ENCODE measurements at regions not wholly inside any gene's neighbourhood (a gene's known extent, or its start where the extent isn't known, plus 50 kb on each side); places are given as distances from the start of the nearest gene placed in this dataset.

DNA sequence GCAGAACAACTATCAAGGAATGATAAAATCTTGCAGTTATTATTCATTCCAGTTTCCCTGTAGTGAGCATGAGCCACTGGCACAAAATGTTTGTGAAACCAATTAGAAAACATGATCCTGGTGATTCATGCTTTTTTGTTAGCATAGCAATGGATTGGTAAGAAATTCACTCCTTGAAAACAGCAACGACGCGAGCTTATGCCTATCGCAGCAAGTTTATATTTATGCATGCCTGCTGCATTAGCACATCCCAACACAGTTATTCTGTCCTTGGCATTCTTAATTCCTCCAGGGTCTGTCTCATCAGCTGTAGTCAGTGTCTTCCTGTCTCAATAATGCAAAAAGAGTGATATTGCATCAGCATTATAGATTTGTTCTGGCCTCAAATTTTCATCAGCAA lies 975.9 kb downstream of the STIM2 start:
- DNase-seq (ENCODE audit: low read depth in 2 of 2) = peak; percentile 43 to 51

DNA sequence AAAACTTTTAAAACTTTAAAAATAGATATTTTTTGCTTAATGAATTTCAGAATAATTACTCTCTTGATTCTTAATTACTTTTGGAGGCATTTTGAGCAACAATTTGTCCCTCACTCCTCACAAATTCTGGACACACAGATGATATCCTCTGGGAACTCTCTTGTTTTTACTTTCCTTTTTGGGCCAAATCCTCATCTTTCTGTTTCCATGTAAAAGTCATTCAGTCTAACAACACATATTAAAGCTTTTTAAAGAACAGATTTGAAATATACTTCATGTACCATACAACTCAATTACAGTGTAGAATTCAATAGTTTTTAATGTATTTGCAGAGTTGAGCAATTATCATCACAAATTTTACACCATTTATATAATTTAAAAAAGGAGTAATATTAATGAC lies 983.1 kb downstream of the STIM2 start:
- DNase-seq (ENCODE audit: low read depth in 2 of 2) = no peak

DNA sequence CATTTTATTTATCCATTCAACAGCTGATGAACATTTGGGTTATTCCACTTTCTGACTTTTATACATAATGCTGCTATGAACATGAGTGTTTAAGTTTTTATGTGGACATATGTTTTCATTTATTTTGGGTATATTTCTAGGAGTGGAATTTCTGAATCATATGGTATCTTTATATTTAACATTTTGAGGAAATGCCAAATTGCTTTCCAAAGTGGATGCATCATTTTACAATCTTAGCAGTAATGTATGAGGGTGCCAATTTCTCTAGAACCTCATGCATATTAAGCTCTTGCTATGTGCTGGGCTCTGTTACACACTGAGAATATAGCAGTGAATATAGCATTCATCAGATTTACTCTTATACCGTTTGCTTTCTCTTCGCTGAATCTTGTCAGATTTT lies 983.7 kb downstream of the STIM2 start:
- peak; percentile 83 to 88 for DNase-seq (ENCODE audit: low read depth in 2 of 2)

DNA sequence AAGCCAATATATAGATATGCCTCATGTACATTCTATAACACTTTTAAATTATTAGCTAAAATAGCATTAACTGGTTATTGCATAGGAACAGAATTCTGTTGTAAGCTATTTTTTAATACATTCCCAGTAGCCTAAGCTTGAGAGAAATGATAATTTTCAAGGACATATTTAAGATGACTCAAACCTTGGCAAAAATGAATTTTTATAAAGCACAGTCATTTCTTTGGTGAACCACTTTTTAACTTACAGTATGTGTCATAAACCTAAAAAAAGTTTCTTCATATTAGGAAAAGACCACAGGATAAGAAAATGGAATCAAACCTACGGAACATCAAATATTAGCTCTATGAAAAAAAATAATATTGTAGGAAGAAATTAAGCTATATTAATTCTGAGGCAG lies 986.3 kb downstream of the STIM2 start:
- no peak for DNase-seq (ENCODE audit: low read depth in 2 of 2)

DNA sequence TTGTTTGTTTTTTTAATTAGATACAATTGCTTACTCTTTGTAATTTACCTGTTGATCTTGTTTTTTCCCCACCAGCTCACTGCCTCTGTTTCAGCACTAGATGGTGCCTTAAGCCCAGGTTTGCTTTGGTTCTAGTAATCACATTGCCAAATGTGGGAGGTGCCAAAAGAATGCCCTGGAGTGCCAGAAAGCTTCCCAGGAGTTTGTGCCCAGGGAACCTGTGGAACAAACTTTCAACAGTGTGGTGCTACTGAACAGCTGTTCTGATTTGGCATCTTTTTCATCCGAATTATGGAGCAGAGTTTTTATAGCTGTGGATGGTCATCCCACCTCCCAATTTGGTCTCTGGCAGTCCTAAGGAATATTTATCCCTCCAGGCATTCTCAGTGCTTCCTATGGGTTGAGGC lies 1000.7 kb downstream of the STIM2 start:
- peak in 1 of 2 experiments; percentile 27 for DNase-seq (ENCODE audit: low read depth in 2 of 2)

DNA sequence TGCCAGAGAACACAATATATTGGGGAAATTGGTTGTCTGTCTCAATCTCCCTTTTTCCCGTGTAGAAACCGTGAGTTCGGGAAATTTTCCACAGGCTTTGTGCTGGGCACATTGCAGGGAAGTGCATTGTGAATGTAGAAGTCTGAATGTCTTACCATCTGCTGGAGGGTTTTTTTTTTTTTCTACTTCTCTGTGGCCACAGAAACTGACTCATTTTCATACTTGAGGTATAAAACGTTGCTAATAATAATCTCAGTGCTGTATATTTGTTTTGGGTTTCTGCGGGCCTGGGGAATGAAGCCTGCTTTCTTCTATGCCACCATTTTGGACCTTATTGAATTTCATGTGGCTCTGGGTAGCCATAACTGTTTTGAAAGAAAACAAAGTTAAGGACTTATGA lies 1001.2 kb downstream of the STIM2 start:
- peak; percentile 17 to 45 for DNase-seq (ENCODE audit: low read depth in 2 of 2)

DNA sequence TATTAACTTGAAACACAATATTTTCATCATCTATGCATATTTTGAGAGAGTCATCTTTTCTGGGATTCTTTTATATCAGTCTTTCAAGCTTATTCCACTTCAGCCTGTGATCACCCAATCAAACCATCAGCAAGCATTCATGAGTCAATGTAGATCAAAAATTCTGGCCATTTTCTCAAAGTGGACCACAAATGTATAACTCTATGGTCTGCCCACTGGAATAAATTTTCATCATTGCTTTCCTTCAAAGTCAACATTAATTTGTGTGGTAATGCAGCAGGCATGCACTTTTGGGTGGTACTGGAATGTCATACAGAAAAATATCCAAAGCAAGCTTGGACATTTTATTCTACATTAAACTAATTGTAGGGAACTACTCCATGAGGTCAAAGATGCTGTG lies 1013.0 kb downstream of the STIM2 start:
- DNase-seq (ENCODE audit: low read depth in 2 of 2) = no peak

DNA sequence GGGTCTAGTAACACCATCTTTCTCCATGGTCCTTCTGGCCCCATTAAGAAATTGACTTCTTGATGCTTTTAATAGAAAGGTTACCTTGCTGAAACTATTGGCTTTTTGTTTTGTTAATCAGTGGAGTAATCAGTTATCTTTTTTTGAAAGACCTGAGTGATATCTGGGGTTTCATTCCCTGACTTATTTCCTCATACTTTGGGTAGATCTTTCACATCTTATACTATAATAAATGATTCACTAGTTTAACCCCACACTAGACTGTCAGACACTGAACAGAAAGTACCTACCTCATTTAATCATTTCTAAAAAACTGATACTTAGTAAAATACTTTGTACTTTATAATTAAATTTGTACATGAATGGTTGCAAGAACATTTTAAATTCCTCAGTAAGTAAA lies 1021.1 kb downstream of the STIM2 start:
- DNase-seq (ENCODE audit: low read depth in 2 of 2) = no peak

DNA sequence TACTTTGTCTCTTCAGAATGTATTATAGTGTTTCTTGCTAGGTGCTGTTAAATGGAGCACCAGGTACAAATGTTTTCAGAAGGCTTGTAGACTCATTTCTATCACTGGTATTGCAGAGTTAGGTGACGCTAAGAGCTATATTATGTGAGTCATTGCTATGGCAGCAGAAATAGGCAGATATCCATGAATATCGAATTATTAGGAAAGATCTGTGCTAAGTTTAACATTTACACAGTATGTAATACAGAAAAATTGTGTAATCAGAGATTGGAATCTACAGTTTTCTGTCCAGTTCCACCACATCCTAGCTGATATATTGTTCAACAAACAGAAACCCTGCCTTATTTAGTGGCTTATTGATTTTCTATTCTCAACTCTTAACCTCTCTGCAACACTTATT lies 1025.5 kb downstream of the STIM2 start:
- peak in 1 of 2 experiments; percentile 19 for DNase-seq (ENCODE audit: low read depth in 2 of 2)

DNA sequence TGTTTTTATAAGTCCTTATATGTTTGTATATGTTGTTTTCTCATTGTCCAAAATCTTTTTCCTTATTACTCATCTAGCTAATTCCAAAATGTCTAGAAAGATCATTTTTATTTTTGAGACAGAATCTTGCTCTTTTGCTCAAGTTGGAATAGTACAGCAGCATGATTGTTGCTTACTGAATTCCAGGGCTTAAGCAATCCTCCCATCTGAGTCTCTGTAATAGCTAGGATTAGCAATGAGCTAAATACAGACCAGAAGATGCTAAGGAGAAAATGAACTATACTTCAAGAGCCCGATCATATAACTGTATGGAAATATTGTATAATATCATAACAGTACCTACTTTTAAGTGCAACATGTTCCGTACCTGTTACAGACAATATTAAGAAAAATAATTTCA lies 1027.0 kb downstream of the STIM2 start:
- DNase-seq (ENCODE audit: low read depth in 2 of 2) = no peak

DNA sequence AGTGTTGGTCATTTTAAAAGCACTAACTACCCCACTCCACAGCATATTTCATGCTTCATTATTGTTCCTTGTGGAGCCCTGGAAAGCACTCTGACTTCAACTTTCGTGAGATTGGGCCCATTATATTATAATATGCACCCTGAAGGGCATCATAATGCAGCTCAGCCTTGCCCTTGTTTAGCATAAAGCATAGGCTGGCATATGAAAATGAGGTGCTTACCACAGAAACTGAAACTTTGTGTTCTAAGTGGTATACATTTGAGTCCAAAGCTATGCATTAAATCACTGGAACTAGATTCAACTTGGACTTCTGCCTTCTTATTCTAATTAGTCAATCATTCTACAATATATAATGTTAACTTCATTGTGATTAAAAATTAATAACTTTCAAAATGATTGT lies 1027.9 kb downstream of the STIM2 start:
- no peak for DNase-seq (ENCODE audit: low read depth in 2 of 2)

DNA sequence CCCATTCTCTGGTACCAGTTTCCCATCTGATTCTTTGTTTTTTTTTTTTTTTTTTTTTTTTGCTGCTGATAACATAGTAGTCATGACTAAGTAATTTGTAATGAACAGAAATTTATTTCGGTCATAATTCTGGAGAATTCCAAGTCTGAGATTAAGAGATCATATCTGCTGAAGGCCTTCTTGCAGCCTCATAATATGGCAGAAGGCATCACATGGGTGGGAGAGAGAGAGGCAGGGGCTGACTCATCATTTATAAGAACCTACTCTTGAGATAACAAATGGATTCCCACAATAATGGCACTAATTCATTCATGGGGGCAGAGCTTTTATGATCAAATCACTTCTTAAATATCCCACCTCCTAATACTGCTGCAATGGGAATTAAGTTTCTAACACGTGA lies 1034.3 kb downstream of the STIM2 start:
- DNase-seq (ENCODE audit: low read depth in 2 of 2) = no peak

DNA sequence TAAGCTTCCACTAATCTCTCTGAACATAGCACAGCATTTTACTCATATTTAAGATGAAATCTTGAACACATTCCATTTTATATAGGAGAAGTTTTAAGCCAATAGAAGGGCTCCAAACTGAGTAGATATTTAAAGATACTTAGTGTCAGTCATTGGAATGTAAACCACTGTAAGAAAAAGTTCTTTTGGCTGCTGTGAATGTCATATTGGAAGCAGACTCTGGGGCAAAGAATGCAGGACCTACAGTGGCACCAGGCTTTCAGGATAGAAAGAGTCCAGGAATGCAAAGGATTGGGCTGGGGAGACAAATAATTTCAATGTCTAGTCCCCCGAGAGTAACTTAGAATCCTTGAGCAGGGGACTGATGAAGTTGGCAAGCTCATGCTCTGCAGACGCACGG lies 1047.7 kb downstream of the STIM2 start:
- DNase-seq (ENCODE audit: low read depth in 2 of 2) = peak in 1 of 2 experiments; percentile 1

DNA sequence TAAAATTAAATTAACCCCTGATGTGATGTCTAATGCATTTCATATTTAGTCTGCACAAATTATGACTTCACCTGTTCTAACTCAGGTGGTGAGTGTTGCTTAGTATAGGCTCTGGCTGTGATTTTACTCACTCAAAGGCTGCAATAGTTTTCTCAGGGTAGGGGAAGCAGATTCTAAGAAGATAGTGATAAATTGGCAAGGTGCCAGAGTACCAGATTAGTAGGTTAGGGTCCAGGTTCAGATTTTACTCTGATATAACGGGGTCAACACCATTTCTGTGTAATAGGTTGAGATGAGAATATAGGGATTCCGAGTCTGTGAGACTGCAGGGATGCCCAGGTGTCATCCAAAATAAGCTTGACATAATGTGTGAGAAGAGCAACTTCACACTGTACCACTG lies 1049.6 kb downstream of the STIM2 start:
- no peak for DNase-seq (ENCODE audit: low read depth in 2 of 2)

DNA sequence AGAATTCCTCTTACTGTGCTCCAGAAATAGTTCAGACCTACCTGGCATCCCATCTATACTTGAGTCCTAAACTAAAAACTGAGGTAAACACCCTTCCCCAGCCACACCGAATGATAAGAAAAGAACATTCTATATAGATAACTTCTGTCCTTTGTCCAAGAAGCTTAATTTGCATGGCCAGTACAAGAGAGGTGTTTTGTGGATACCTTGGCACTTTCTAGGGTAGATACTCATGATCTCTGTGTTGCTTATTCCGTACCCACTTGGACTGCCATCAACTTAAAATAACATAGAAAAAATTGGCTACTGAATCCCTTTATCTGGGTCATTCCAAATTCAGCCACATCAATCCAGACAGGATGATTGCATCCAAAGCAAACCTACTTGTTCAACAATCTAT lies 1050.4 kb downstream of the STIM2 start:
- no peak for DNase-seq (ENCODE audit: low read depth in 2 of 2)

DNA sequence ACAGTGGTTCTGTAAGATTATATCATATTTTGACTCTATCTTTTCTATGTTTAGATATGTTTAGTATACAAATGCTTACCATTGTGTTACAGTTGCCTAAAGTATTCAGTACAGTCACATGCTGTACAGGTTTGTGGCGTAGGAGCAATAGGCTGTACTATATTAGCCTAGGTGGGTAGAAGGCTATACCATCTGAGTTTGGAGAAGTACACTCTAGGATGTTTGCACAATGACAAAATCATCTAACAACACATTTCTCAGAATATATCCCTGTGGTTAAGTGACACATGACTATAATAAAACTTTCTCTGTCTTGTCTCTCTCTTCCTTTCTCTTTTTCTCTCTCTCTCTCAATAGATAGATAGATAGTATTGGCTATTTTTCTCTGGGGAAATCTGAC lies 1053.1 kb downstream of the STIM2 start:
- no peak for DNase-seq (ENCODE audit: low read depth in 2 of 2)

DNA sequence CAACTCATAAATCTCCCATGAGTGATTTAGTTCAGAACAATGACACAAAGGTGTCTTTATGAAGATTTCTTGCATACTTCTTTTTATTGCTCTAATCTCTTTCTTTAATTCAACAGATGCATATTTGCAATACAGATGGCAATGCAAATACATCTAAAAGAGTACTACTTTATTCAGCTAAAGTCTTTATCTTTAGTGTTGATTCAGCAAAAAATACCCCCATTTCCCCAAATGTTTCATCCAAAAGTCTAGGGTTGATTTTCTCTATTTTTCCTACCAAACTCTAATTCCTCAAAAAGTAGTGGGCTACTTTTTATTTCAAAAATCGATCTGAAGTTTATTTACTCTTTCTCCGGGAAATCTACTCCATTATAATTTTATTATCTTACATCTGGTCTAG lies 1055.2 kb downstream of the STIM2 start:
- DNase-seq (ENCODE audit: low read depth in 2 of 2) = no peak

DNA sequence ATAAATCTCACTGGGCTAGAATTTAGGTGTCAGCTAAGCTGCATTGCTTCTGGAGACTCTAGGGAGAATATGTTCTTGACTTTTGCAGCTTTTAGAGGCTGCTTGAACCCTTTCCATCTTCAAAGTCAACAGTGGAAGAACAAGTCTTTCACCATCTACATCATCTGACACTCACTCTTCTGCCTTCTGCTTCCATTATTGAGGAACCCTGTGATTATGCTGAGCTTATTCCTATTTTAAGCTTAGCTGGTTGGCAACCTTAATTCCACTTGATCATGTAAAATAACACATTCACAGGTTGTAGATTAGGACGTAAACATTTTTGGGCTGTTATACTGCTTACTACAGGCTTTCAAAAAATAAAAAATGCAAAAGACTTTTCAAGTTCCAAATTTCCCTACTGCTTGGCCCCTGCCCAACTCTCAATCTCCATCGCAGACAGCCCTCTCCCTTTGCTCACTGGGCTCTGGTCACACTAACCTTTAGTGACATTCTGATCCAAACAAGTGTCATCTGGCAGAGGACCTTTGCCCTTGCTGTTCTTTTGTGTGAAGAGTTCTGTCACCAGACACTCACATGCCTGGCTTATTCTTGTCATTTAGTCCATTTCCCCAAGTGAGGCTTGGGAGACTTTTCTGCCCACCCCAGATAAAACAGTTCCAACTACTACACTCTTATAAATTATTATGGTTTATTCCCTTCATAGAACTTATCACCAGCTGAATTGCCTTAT lies 1056.0 kb downstream of the STIM2 start:
- no peak for DNase-seq (ENCODE audit: low read depth in 2 of 2)

DNA sequence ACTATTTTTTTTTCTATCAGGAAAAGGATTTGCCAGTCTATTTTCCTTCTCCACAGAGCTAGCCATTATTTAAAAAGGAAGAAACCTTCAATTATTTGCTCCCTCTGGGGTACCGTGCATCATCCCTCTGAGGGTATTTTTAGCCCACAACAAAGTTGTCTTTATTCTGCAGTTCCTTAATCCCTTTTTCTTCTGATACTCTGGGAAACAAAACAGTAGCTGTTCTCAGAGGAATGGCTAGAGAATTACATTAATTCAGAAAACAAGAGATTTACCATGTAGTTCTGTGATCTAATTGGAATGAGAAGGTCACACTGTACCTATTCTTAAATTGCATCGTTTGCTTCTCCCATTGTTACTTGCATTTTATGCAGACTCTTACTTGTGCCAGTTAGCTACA lies 1056.7 kb downstream of the STIM2 start:
- no peak for DNase-seq (ENCODE audit: low read depth in 2 of 2)

DNA sequence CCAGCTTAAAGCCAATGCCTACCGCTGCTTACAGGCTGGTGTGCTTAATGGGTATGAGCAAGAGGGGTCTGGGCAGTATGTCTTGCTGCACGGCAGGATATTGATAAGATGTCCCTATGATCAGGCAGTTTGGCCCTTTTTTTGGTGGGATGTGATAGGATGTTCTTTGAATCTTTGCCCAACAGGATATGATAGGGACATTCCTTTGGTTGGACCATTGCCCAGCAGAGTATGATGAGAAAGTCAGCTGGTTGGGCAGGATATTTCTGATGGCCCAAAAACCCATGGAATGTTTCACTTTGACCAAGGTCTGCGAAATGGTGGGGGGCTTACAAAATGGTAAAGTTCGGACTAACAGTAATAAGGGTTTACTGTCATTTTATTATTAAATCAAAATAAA lies 1060.6 kb downstream of the STIM2 start:
- DNase-seq (ENCODE audit: low read depth in 2 of 2) = peak in 1 of 2 experiments; percentile 15

DNA sequence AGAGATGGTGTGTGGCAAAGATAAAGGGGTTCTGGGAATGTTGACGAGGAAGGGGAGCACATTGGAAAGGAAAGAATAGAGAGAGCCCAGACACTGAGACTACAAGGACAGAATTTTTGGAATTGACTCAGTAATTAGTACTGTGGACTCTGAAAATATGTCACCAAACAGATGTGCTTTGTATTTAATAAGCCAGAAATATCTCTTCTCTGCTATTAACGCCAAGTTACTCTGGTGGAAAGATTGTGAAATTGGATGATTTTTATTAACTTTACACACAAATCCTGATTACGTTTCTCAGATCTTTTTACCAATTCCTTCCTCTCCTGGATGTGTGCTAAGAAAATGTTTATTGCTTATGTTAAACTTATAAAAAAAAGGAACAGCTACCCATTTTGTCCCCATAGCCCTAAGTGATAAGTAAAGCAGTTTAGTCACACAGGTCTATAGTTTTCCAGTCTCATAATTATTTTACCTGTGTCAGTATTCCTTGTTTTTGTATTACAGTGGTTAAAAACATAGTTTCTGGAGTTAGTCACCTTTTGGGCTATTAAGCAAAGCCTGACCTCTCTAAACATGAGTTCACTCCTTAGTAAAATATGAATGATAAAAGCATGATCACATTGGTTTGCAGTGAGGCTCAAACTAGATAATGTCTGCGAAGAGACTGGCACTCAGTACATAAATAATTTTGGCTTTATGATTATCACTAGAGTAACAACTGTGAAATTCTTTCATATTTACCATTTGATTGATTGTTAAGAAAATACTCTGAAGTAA lies 1068.3 kb downstream of the STIM2 start:
- no peak for DNase-seq (ENCODE audit: low read depth in 2 of 2)

DNA sequence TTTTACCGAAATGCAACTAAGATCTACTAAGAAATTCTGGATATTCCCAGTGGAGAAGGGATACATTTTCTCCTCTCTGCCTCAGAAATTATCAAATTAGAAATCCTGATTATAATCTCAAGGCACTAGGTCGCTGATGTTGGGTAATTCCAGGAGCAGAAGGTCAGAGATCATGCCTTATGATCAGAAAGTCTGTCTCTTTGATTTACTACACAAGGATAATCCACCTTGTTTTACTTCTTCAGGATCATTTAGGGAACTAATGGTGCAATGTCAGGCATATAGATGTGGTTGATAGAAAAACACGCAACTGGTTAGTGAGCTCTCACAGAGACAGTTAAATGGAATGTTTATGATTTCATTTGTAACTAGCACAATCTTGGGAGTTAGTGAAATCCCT lies 1069.7 kb downstream of the STIM2 start:
- DNase-seq (ENCODE audit: low read depth in 2 of 2) = no peak

DNA sequence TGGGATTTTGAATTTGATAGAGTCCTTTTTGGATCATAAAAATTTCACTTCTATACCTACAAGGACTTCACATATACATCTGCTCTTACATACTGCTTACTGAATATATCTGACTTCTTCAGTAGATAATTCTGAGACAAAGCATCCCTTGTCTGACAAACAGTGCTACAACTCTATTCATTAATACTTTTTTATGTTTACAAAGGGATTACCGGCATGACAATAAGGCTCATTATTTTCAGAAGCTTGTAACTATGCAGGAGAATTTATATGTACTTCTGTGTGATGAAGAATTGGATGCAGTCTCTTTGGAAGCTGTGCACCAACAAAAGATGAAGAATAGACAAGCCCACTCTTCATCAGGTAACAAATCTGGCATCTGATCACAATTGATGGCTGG lies 1070.3 kb downstream of the STIM2 start:
- no peak for DNase-seq (ENCODE audit: low read depth in 2 of 2)

All from fibroblast of skin of left biceps (primary cell).